H1 (cell line): ENCODE measurements at regions not wholly inside any gene's neighbourhood (a gene's known extent, or its start where the extent isn't known, plus 50 kb on each side); places are given as distances from the start of the nearest gene placed in this dataset.

Experiments
- CTCF ChIA-PET: fragments of 300-600 bp; sonication (Branson Sonifier 250); formaldehyde crosslinking; loops from one replicate; lab custom pipeline; 2021; ENCODE audit not compliant: partially characterized antibody; lab: Charles Lee
- POLR2A ChIA-PET: fragments of 300-600 bp; sonication (Branson Sonifier 250); formaldehyde crosslinking; loops from one replicate; lab custom pipeline; 2021; ENCODE audit warnings: inconsistent platforms; ENCODE audit not compliant: partially characterized antibody; lab: Charles Lee
- DNase-seq, 2 experiments: peaks; one replicate each; pipeline versions ENCODE4 v3.0.0 to v3.0.0-alpha.2; 2010 to 2022; ENCODE audit warnings: low spot score in 2 of 2, low read depth in 1 of 2, mixed read lengths in 1 of 2
- FAIRE-seq: peaks from 2 replicates; lab custom pipeline; 2011; peaks lifted over from hg19 to GRCh38; lab: Jason Lieb, UNC
- H2AFZ ChIP-seq: 2 replicates; pipeline ENCODE4 v1.8.1; 2012; ENCODE audit warnings: low read length, inconsistent platforms
- H2AK5ac ChIP-seq: 2 replicates; pipeline ENCODE4 v1.6.1; 2013; ENCODE audit warnings: low read depth, low read length
- H2BK120ac ChIP-seq: replicated peaks from 2 replicates; pipeline ENCODE3; 2013; ENCODE audit warnings: low read depth, low read length, inconsistent platforms
- H2BK12ac ChIP-seq: 2 replicates; pipeline ENCODE4 v1.6.1; 2013; ENCODE audit warnings: low read depth, low read length
- H2BK15ac ChIP-seq: 2 replicates; pipeline ENCODE4 v1.6.1; 2013; ENCODE audit warnings: low read length
- H2BK20ac ChIP-seq: 2 replicates; pipeline ENCODE4 v1.6.1; 2013; ENCODE audit warnings: low read length
- H2BK5ac ChIP-seq: 2 replicates; pipeline ENCODE4 v1.6.1; 2013; ENCODE audit warnings: low read depth, low read length
- H3K14ac ChIP-seq: 2 replicates; pipeline ENCODE4 v1.6.1; 2013; ENCODE audit warnings: inconsistent platforms; ENCODE audit not compliant: insufficient read length
- H3K18ac ChIP-seq: 2 replicates; pipeline ENCODE4 v1.6.1; 2013; ENCODE audit warnings: low read length; ENCODE audit errors: extremely low read depth
- H3K23ac ChIP-seq: 2 replicates; pipeline ENCODE4 v1.6.1; 2013; ENCODE audit warnings: inconsistent platforms; ENCODE audit not compliant: insufficient read length
- H3K23me2 ChIP-seq: 2 replicates; pipeline ENCODE4 v1.6.1; 2013; ENCODE audit warnings: low read depth, low read length
- H3K27ac ChIP-seq: 2 replicates; pipeline ENCODE4 v1.6.1; 2011; ENCODE audit warnings: low read depth, low read length, inconsistent platforms
- H3K27me3 ChIP-seq, 4 experiments: replicated peaks in 1 of 4; 1 replicate in 1 of 4; 2 replicates in 3 of 4; pipeline versions ENCODE4 v1.6.1 to v1.8.1; 2011 to 2013; ENCODE audit warnings: low read length in 3 of 4, mild to moderate bottlenecking in 3 of 4, inconsistent platforms in 2 of 4, mixed read lengths in 2 of 4, moderate library complexity in 1 of 4; ENCODE audit not compliant: control insufficient read depth in 3 of 4, insufficient read depth in 3 of 4; ENCODE audit errors: extremely low read depth in 1 of 4
- H3K36me3 ChIP-seq, 4 experiments: 2 replicates each; pipeline versions ENCODE4 v1.6.1 to v1.8.1; 2011 to 2013; ENCODE audit warnings: mild to moderate bottlenecking in 4 of 4, low read length in 3 of 4, moderate library complexity in 2 of 4, control low read depth in 1 of 4, inconsistent platforms in 1 of 4; ENCODE audit not compliant: insufficient read depth in 4 of 4, control insufficient read depth in 2 of 4
- H3K4ac ChIP-seq: replicated peaks from 2 replicates; pipeline ENCODE3; 2013; ENCODE audit warnings: low read length, low read depth, mixed read lengths, inconsistent platforms; ENCODE audit not compliant: insufficient read length
- H3K4me1 ChIP-seq, 4 experiments: replicated peaks in 1 of 4; 1 replicate in 1 of 4; 2 replicates in 3 of 4; pipeline versions ENCODE4 v1.6.1 to v1.8.1; 2011 to 2013; ENCODE audit warnings: low read length in 3 of 4, inconsistent platforms in 2 of 4, mixed read lengths in 1 of 4; ENCODE audit not compliant: insufficient read depth in 4 of 4, control insufficient read depth in 3 of 4
- H3K4me2 ChIP-seq, 2 experiments: 2 replicates each; pipeline versions ENCODE4 v1.6.1 to v1.8.1; 2011 to 2013; ENCODE audit warnings: low read depth in 2 of 2, low read length in 2 of 2, control low read depth in 1 of 2, inconsistent platforms in 1 of 2, mild to moderate bottlenecking in 1 of 2; ENCODE audit not compliant: insufficient read depth in 1 of 2
- H3K4me3 ChIP-seq, 4 experiments: fragments of 200-600, 300-600 bp in 1 of 4; sonication (generic), shearing (Covaris generic), sonication (Bioruptor Twin) in 1 of 4; 2 replicates each; pipeline versions ENCODE4 v1.5.1 to v1.8.1; 2011 to 2016; ENCODE audit warnings: low read length in 4 of 4, low read depth in 3 of 4, control low read depth in 2 of 4, inconsistent platforms in 2 of 4, mild to moderate bottlenecking in 2 of 4, mixed read lengths in 1 of 4, moderate library complexity in 1 of 4; ENCODE audit not compliant: insufficient read depth in 2 of 4; ENCODE audit errors: extremely low read depth in 1 of 4
- H3K56ac ChIP-seq: replicated peaks from 2 replicates; pipeline ENCODE3; 2013; ENCODE audit warnings: low read depth, mild to moderate bottlenecking, mixed read lengths, low read length, inconsistent platforms; ENCODE audit not compliant: insufficient read length
- H3K79me1 ChIP-seq: 2 replicates; pipeline ENCODE4 v1.6.1; 2013; ENCODE audit warnings: low read depth, low read length, control low read depth
- H3K79me2 ChIP-seq, 2 experiments: 2 replicates each; pipeline versions ENCODE4 v1.6.1 to v1.8.1; 2012 to 2013; ENCODE audit warnings: low read length in 2 of 2, mild to moderate bottlenecking in 2 of 2, inconsistent platforms in 1 of 2; ENCODE audit not compliant: insufficient read depth in 2 of 2, control insufficient read depth in 1 of 2
- H3K9ac ChIP-seq, 4 experiments: replicated peaks in 1 of 4; 1 replicate in 1 of 4; 2 replicates in 3 of 4; pipeline versions ENCODE4 v1.6.1 to v1.8.1; 2011 to 2013; ENCODE audit warnings: low read depth in 3 of 4, low read length in 3 of 4, control low read depth in 2 of 4, mild to moderate bottlenecking in 2 of 4, moderate library complexity in 2 of 4, inconsistent platforms in 1 of 4; ENCODE audit errors: extremely low read depth in 1 of 4
- H3K9me3 ChIP-seq, 2 experiments: 2 replicates each; pipeline versions ENCODE4 v1.6.1 to v1.8.1; 2012 to 2013; ENCODE audit warnings: mild to moderate bottlenecking in 2 of 2, moderate library complexity in 2 of 2, control low read depth in 1 of 2, inconsistent platforms in 1 of 2, low read depth in 1 of 2, low read length in 1 of 2, mixed read lengths in 1 of 2; ENCODE audit not compliant: insufficient read depth in 2 of 2
- H4K20me1 ChIP-seq, 2 experiments: replicated peaks in 1 of 2; 2 replicates each; pipeline versions ENCODE3 to v1.8.1; 2011 to 2013; ENCODE audit warnings: inconsistent platforms in 2 of 2, low read length in 2 of 2, mild to moderate bottlenecking in 1 of 2; ENCODE audit not compliant: insufficient read depth in 2 of 2, control insufficient read depth in 1 of 2
- H4K5ac ChIP-seq: 2 replicates; pipeline ENCODE4 v1.6.1; 2013; ENCODE audit warnings: low read length, low read depth, mixed read lengths, inconsistent platforms; ENCODE audit not compliant: insufficient read length
- H4K8ac ChIP-seq: 2 replicates; pipeline ENCODE4 v1.8.0; 2013; ENCODE audit warnings: mild to moderate bottlenecking, moderate library complexity, low read length, inconsistent platforms; ENCODE audit not compliant: insufficient read depth; ENCODE audit errors: extremely low read depth
- H4K91ac ChIP-seq: replicated peaks from 2 replicates; pipeline ENCODE3; 2013; ENCODE audit warnings: low read length, mixed read lengths, inconsistent platforms; ENCODE audit not compliant: insufficient read length
- CBX8 ChIP-seq: fragments of 300-800, 300-1000 bp; sonication (generic); IDR thresholded peaks from 2 replicates; pipeline ENCODE4 v1.7.1; 2016; ENCODE audit warnings: low read depth, low read length, borderline replicate concordance
- CREB1 ChIP-seq: IDR thresholded peaks from 2 replicates; pipeline ENCODE4 v1.6.1; 2012; ENCODE audit warnings: inconsistent platforms
- HDAC2 ChIP-seq, 2 experiments: fragments of 300-600 bp in 1 of 2; sonication (generic) in 1 of 2; IDR thresholded peaks; 2 replicates each; pipeline ENCODE4 v1.6.1; 2011 to 2012; ENCODE audit warnings: low read depth in 2 of 2, low read length in 2 of 2, mild to moderate bottlenecking in 2 of 2, moderate library complexity in 2 of 2, borderline replicate concordance in 1 of 2, inconsistent platforms in 1 of 2
- HDAC6 ChIP-seq: IDR thresholded peaks from one replicate; pipeline ENCODE4 v1.7.1; 2012; ENCODE audit warnings: low read depth, mild to moderate bottlenecking, inconsistent platforms, low read length, moderate library complexity
- JUN ChIP-seq: IDR thresholded peaks from 2 replicates; pipeline ENCODE4 v1.6.1; 2011; ENCODE audit warnings: low read depth, mild to moderate bottlenecking, improper control_type of control experiment, low read length
- JUND ChIP-seq: IDR thresholded peaks from 2 replicates; pipeline ENCODE4 v1.6.1; 2011; ENCODE audit warnings: mild to moderate bottlenecking, improper control_type of control experiment, low read length
- POLR2AphosphoS5 ChIP-seq: IDR thresholded peaks from 2 replicates; pipeline ENCODE4 v1.6.1; 2011; ENCODE audit warnings: low read depth, low read length
- RAD21 ChIP-seq, 2 experiments: IDR thresholded peaks in 1 of 2; conservative IDR thresholded peaks in 1 of 2; 2 replicates each; pipeline ENCODE4 v1.6.1; 2011; ENCODE audit warnings: low read depth in 2 of 2, low read length in 2 of 2, improper control_type of control experiment in 1 of 2, inconsistent platforms in 1 of 2, mild to moderate bottlenecking in 1 of 2, moderate library complexity in 1 of 2
- RFX5 ChIP-seq: IDR thresholded peaks from 2 replicates; pipeline ENCODE4 v1.6.1; 2011; ENCODE audit warnings: low read depth, low read length, improper control_type of control experiment, borderline replicate concordance
- SAP30 ChIP-seq: fragments of 300-600 bp; sonication (generic); IDR thresholded peaks from 2 replicates; pipeline ENCODE4 v1.7.1; 2012; ENCODE audit warnings: low read length, moderate library complexity, mild to moderate bottlenecking, inconsistent platforms; ENCODE audit not compliant: insufficient read depth, insufficient replicate concordance
- SP4 ChIP-seq: IDR thresholded peaks from 2 replicates; pipeline ENCODE4 v1.6.1; 2012; ENCODE audit warnings: low read length, inconsistent platforms
- TAF1 ChIP-seq: IDR thresholded peaks from 2 replicates; pipeline ENCODE4 v1.6.1; 2011; ENCODE audit warnings: mild to moderate bottlenecking, low read depth, low read length
- TBP ChIP-seq: IDR thresholded peaks from 2 replicates; pipeline ENCODE4 v1.6.1; 2011; ENCODE audit warnings: low read depth, low read length, improper control_type of control experiment
- TEAD4 ChIP-seq: IDR thresholded peaks from 2 replicates; pipeline ENCODE4 v1.6.1; 2012; ENCODE audit warnings: low read depth, low read length, inconsistent platforms, mixed read lengths
- WGBS, 2 experiments: shearing (Covaris generic) in 1 of 2; methylation state at CpG; one replicate each; pipeline versions ENCODE4 v1.1.6 to v1.1.7; 2013 to 2015; ENCODE audit warnings: low lambda C conversion rate in 2 of 2, mixed read lengths in 2 of 2, inconsistent platforms in 1 of 2, low coverage in 1 of 2, missing lambda C conversion rate in 1 of 2; ENCODE audit not compliant: insufficient replicate concordance in 2 of 2, insufficient coverage in 1 of 2, insufficient read length in 1 of 2; ENCODE audit errors: extremely low coverage in 1 of 2, missing lambda C conversion rate in 1 of 2; 5-methylcytosine and 5-hydroxymethylcytosine counted together

DNA sequence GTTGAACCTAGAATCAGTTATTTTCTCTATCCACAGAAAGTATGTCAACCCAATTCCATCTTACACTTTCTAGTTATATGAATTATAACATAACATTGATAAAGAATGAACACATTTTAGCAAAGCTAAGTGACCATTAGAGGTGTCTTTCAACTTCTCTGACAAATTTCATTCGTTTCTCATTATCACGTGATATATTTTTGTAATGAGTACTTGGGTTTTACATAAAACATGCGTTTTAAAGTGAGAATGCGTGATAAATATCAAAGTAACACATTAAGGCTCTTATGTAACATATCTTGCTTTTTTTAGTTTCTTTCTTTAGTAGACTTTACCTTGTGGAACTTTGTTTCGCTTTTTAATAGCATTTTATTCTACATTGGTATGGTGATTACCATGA lies 1715.1 kb upstream of the IGFBP7 start:
- no peaks in the 10 kb centered on the region for H3K36me3 ChIP-seq

More for the DNA sequence above, 1715.1 kb upstream of the IGFBP7 start:
- Histone ChIP-seq H3K9ac (no peak overlapping the region), H3K56ac (no peak overlapping the region), H3K4me2 (no peak overlapping the region), H3K27ac (no peak overlapping the region), H3K9me3 (0 out of 4 replicates have a peak, but pooled peaks cover 0 to 2% of the 10 kb centered on the region in 2 experiments), H3K27me3 (no peaks in the 10 kb centered on the region), H3K4me1 (no peaks in the 10 kb centered on the region), H2BK12ac (no peak overlapping the region), H4K8ac (no peak overlapping the region), H3K18ac (no peak overlapping the region), H4K91ac (no peak overlapping the region), H2BK120ac (no peak overlapping the region), H3K23me2 (no peaks in the 10 kb centered on the region), H2AK5ac (no peak overlapping the region), H2BK20ac (no peak overlapping the region), H3K23ac (no peak overlapping the region), H3K79me1 (no peaks in the 10 kb centered on the region), H3K79me2 (no peaks in the 10 kb centered on the region), H4K20me1 (no peaks in the 10 kb centered on the region), H2BK15ac (no peak overlapping the region), H2AFZ (no peak overlapping the region), H3K14ac (no peak overlapping the region), H2BK5ac (no peak overlapping the region), H4K5ac (no peak overlapping the region), H3K4ac (no peak overlapping the region), H3K4me3 (no peak overlapping the region)
- CTCF ChIA-PET: no interaction called here
- no peak for FAIRE-seq
- TF ChIP-seq JUN (no peak), CREB1 (no peak), CBX8 (no peak), POLR2AphosphoS5 (no peak), TAF1 (no peak), JUND (no peak), HDAC2 (IDR thresholded peaks at IDR 0.05; ENCODE audit: borderline replicate concordance in 1 of 2, low read depth in 2 of 2, low read length in 2 of 2) (no peak), RFX5 (no peak), RAD21 (IDR thresholded peaks at IDR 0.05 in 1 of 2, conservative IDR thresholded peaks at IDR 0.05 in 1 of 2; ENCODE audit: low read depth in 2 of 2, low read length in 2 of 2) (no peak), TEAD4 (no peak), SP4 (no peak), HDAC6 (no peak), TBP (no peak), SAP30 (no peak)
- DNase-seq: no peak
- WGBS, 2 experiments: 96% methylated on average over 5 of the region's 5 CpGs; no CpG with 5 or more reads in 1 of the 2 experiments
- POLR2A ChIA-PET: no interaction called here
